ENCODE measurements at regions not wholly inside any gene's neighbourhood (a gene's known extent, or its start where the extent isn't known, plus 50 kb on each side); places are given as distances from the start of the nearest gene placed in this dataset.

GRCh38 chr2:176463546-176463945, 194.3 kb downstream of the MTX2 start:
- Histone ChIP-seq H3K4me3 (no peak overlapping the region), H3K27ac (no peak overlapping the region)

- Histone ChIP-seq H3K27ac (no peak overlapping the region), H3K4me3 (no peak overlapping the region)
These were observed 195.8 kb downstream of the MTX2 start for GRCh38 chr2:176464886-176465564.

GRCh38 chr2:176466918-176467452, 197.7 kb downstream of the MTX2 start:
- Histone ChIP-seq H3K4me3 (no peak overlapping the region), H3K27ac (peak overlapping the region in 5 of 21 experiments; percentile 7 to 49 (median 25))

- peak overlapping the region in 7 of 21 experiments; percentile 0 to 41 (median 25) for H3K27ac ChIP-seq
- H3K4me3 ChIP-seq: no peak overlapping the region
These were observed 198.4 kb downstream of the MTX2 start for GRCh38 chr2:176467595-176467994.

- Histone ChIP-seq H3K4me3 (no peak overlapping the region), H3K27ac (peak overlapping the region in 4 of 21 experiments; percentile 11 to 31 (median 20))
These were observed 199.3 kb downstream of the MTX2 start for GRCh38 chr2:176468457-176469113.

- Histone ChIP-seq H3K27ac (no peak overlapping the region), H3K4me3 (no peak overlapping the region)
These were observed 201.5 kb downstream of the MTX2 start for GRCh38 chr2:176470713-176471112.

- Histone ChIP-seq H3K4me3 (no peak overlapping the region), H3K27ac (no peak overlapping the region)
These were observed 202.7 kb downstream of the MTX2 start for GRCh38 chr2:176471949-176472348.

- Histone ChIP-seq H3K4me3 (peak overlapping the region in 2 of 7 experiments; percentile 0 to 4), H3K27ac (peak overlapping the region in 8 of 21 experiments; percentile 1 to 67 (median 22))
These were observed 203.9 kb downstream of the MTX2 start for GRCh38 chr2:176473177-176473576.

- Histone ChIP-seq H3K27ac (no peak overlapping the region), H3K4me3 (no peak overlapping the region)
These were observed 204.6 kb downstream of the MTX2 start for GRCh38 chr2:176473851-176474250.

GRCh38 chr2:176477336-176477735, 208.1 kb downstream of the MTX2 start:
- Histone ChIP-seq H3K27ac (no peak overlapping the region), H3K4me3 (no peak overlapping the region)

- Histone ChIP-seq H3K27ac (no peak overlapping the region), H3K4me3 (no peak overlapping the region)
These were observed 210.7 kb downstream of the MTX2 start for GRCh38 chr2:176479961-176480360.

- Histone ChIP-seq H3K27ac (no peak overlapping the region), H3K4me3 (no peak overlapping the region)
These were observed 212.9 kb downstream of the MTX2 start for GRCh38 chr2:176482107-176482506.

- no peak overlapping the region for H3K27ac ChIP-seq
- H3K4me3 ChIP-seq: no peak overlapping the region
These were observed 214.2 kb downstream of the MTX2 start for GRCh38 chr2:176483476-176483875.

GRCh38 chr2:176483901-176484568, 214.8 kb downstream of the MTX2 start:
- Histone ChIP-seq H3K27ac (no peak overlapping the region), H3K4me3 (no peak overlapping the region)

GRCh38 chr2:176484838-176485237, 215.6 kb downstream of the MTX2 start:
- Histone ChIP-seq H3K27ac (no peak overlapping the region), H3K4me3 (no peak overlapping the region)

- H3K27ac ChIP-seq: no peak overlapping the region
- H3K4me3 ChIP-seq: no peak overlapping the region
These were observed 219.2 kb downstream of the MTX2 start for GRCh38 chr2:176488431-176488830.

GRCh38 chr2:176490061-176490861, 221.0 kb downstream of the MTX2 start:
- Histone ChIP-seq H3K4me3 (no peak overlapping the region), H3K27ac (peak overlapping the region in 20 of 21 experiments; percentile 21 to 84 (median 68))

- peak overlapping the region in 19 of 21 experiments; percentile 21 to 84 (median 69) for H3K27ac ChIP-seq
- H3K4me3 ChIP-seq: no peak overlapping the region
These were observed 222.1 kb downstream of the MTX2 start for GRCh38 chr2:176491172-176491904.

- Histone ChIP-seq H3K27ac (peak overlapping the region in 5 of 21 experiments; percentile 9 to 84 (median 77)), H3K4me3 (no peak overlapping the region)
These were observed 223.3 kb downstream of the MTX2 start for GRCh38 chr2:176492583-176492982.
